ENCODE measurements at regions not wholly inside any gene's neighbourhood (a gene's known extent, or its start where the extent isn't known, plus 50 kb on each side); places are given as distances from the start of the nearest gene placed in this dataset.
"Not testable (repeated sequence)": the region's sequence is repeated elsewhere in the genome, so short reads cannot be mapped to it uniquely, and the experiment has no call there.

GRCh38 chr16:27628241-27628942 lies 78.4 kb downstream of the KATNIP start:
- POLR2A ChIA-PET = interaction anchor here (0.6 to 1.0 kb wide), 3 partner anchors 9 to 422 kb away, joined by 3 to 5 read pairs (median 5); no protein-coding TSS in a partner anchor

GRCh38 chr16:27628943-27629462 lies 79.1 kb downstream of the KATNIP start:
- FAIRE-seq; H3K4me2 ChIP-seq (ENCODE audit: insufficient read depth, low read length); H3K4me1 ChIP-seq (replicated peaks in 1 of 2; ENCODE audit: control insufficient read depth in 2 of 2, insufficient read depth in 2 of 2, low read length in 2 of 2); H3K9me3 ChIP-seq (replicated peaks; ENCODE audit: control insufficient read depth, insufficient read depth, low read depth, low read length); CTCF ChIA-PET (ENCODE audit: low intra/inter-chr PET ratio); H3K27ac ChIP-seq (ENCODE audit: extremely low read depth, low read depth, low read length); H3K9me1 ChIP-seq (ENCODE audit: control insufficient read depth, insufficient read depth, low read length); H3K36me3 ChIP-seq (ENCODE audit: control insufficient read depth, insufficient read depth, low read length); H3K27me3 ChIP-seq (ENCODE audit: control insufficient read depth in 2 of 2, insufficient read depth in 2 of 2, low read length in 2 of 2); ATAC-seq; H3K4me3 ChIP-seq; H2AFZ ChIP-seq (ENCODE audit: low read depth, low read length); intact Hi-C loops (cut with micrococcal nuclease); DNase-seq (ENCODE audit: extremely low read depth in 1 of 4, low spot score in 3 of 4); in situ Hi-C loops (cut with MboI); H3K9ac ChIP-seq (ENCODE audit: insufficient read depth in 1 of 2, low read depth in 2 of 2, low read length in 2 of 2); H3K79me2 ChIP-seq (ENCODE audit: control insufficient read depth, insufficient read depth, low read length); H4K20me1 ChIP-seq (replicated peaks; ENCODE audit: control insufficient read depth, insufficient read depth, low read length); BruUV-seq (replicated peaks): not testable (repeated sequence)
- 81% methylated on average over 7 of the region's 8 CpGs for WGBS (ENCODE audit: insufficient coverage, low coverage, missing lambda C conversion rate)
- POLR2A ChIA-PET = interaction anchor here (0.6 to 1.0 kb wide), 3 partner anchors 10 to 421 kb away, joined by 3 to 5 read pairs (median 5); no protein-coding TSS in a partner anchor

More at GRCh38 chr16:27628241-27628942, 78.4 kb downstream of the KATNIP start:
- no peak for TF ChIP-seq E2F5 (CRISPR knock-in tag; IDR thresholded peaks at IDR 0.05)
- no peak for TF ChIP-seq THAP7 (CRISPR knock-in tag; IDR thresholded peaks at IDR 0.05)
- no peak for TF ChIP-seq ZNF121 (CRISPR knock-in tag; conservative IDR thresholded peaks at IDR 0.05)
- no peak for TF ChIP-seq BCOR (IDR thresholded peaks at IDR 0.05)
- H3K79me2 ChIP-seq (ENCODE audit: control insufficient read depth, insufficient read depth, low read length) = no peaks in the 10 kb centered on the region
- no peak overlapping the region for H3K9ac ChIP-seq (ENCODE audit: insufficient read depth in 1 of 2, low read depth in 2 of 2, low read length in 2 of 2)
- FAIRE-seq = no peak
- no peak overlapping the region for H3K4me2 ChIP-seq (ENCODE audit: insufficient read depth, low read length)
- no TSS peak for BruUV-seq (replicated peaks)
- H3K9me3 ChIP-seq (replicated peaks; ENCODE audit: control insufficient read depth, insufficient read depth, low read depth, low read length) = no peaks in the 10 kb centered on the region
- CTCF ChIA-PET (ENCODE audit: low intra/inter-chr PET ratio) = no interaction called here
- H3K4me3 ChIP-seq = no peak overlapping the region
- no peaks in the 10 kb centered on the region for H4K20me1 ChIP-seq (replicated peaks; ENCODE audit: control insufficient read depth, insufficient read depth, low read length)
- intact Hi-C loops (cut with micrococcal nuclease) = no loop called here
- no peaks in the 10 kb centered on the region for H3K36me3 ChIP-seq (ENCODE audit: control insufficient read depth, insufficient read depth, low read length)
- 53% methylated on average over 15 of the region's 15 CpGs for WGBS (ENCODE audit: insufficient coverage, low coverage, missing lambda C conversion rate)
- no peak for DNase-seq (ENCODE audit: extremely low read depth in 1 of 4, low spot score in 3 of 4)
- no peak for ATAC-seq
- no peaks in the 10 kb centered on the region for H3K9me1 ChIP-seq (ENCODE audit: control insufficient read depth, insufficient read depth, low read length)
- H3K27ac ChIP-seq (ENCODE audit: extremely low read depth, low read depth, low read length) = no peak overlapping the region
- H3K4me1 ChIP-seq (replicated peaks in 1 of 2; ENCODE audit: control insufficient read depth in 2 of 2, insufficient read depth in 2 of 2, low read length in 2 of 2) = no peaks in the 10 kb centered on the region
- no peaks in the 10 kb centered on the region for H3K27me3 ChIP-seq (ENCODE audit: control insufficient read depth in 2 of 2, insufficient read depth in 2 of 2, low read length in 2 of 2)
- in situ Hi-C loops (cut with MboI) = no loop called here
- no peak overlapping the region for H2AFZ ChIP-seq (ENCODE audit: low read depth, low read length)
